ENCODE measurements at regions not wholly inside any gene's neighbourhood (a gene's known extent, or its start where the extent isn't known, plus 50 kb on each side); places are given as distances from the start of the nearest gene placed in this dataset.
"Not testable (repeated sequence)": the region's sequence is repeated elsewhere in the genome, so short reads cannot be mapped to it uniquely, and the experiment has no call there.

GRCh38 chr15:21735368-21735767, 142.2 kb downstream of the POTEB start:
- not testable (repeated sequence) for DNase-seq

DNA sequence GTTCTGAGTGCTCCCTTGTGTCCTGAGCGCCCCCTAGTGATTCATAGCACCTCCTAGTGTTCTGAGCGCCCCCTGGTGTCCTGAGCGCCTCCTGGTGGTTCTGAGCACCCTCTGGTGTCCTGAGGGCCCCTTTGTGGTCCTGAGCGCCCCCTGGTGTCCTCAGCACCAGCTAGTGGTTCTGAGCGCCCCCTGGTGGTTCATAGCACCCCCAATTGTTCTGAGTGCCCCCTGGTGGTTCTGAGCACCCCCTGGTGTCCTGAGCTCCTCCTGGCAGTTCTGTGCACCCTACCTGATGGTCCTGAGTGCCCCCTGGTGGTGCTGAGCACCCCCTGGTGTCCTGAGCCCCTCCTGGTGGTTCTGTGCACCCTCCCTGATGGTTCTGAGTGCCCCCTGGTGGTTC, 146.0 kb downstream of the POTEB start:
- not testable (repeated sequence) for DNase-seq, H3K4me3 ChIP-seq

More at GRCh38 chr15:21735368-21735767, 142.2 kb downstream of the POTEB start:
- H3K4me3 ChIP-seq; H3K36me3 ChIP-seq; H3K27me3 ChIP-seq (ENCODE audit: low read depth); H3K9me3 ChIP-seq (replicated peaks); H3K27ac ChIP-seq (replicated peaks); H3K4me1 ChIP-seq; intact Hi-C loops (cut with micrococcal nuclease): not testable (repeated sequence)

GRCh38 chr15:21730427-21731405, 146.8 kb downstream of the POTEB start:
- H3K27ac ChIP-seq (replicated peaks); H3K9me3 ChIP-seq (replicated peaks); DNase-seq; H3K27me3 ChIP-seq (ENCODE audit: low read depth); H3K4me3 ChIP-seq; H3K36me3 ChIP-seq; intact Hi-C loops (cut with micrococcal nuclease); H3K4me1 ChIP-seq: not testable (repeated sequence)

More for the DNA sequence above, 146.0 kb downstream of the POTEB start:
- H3K36me3 ChIP-seq; H3K4me1 ChIP-seq; H3K27ac ChIP-seq (replicated peaks); H3K27me3 ChIP-seq (ENCODE audit: low read depth); H3K9me3 ChIP-seq (replicated peaks); intact Hi-C loops (cut with micrococcal nuclease): not testable (repeated sequence)

DNA sequence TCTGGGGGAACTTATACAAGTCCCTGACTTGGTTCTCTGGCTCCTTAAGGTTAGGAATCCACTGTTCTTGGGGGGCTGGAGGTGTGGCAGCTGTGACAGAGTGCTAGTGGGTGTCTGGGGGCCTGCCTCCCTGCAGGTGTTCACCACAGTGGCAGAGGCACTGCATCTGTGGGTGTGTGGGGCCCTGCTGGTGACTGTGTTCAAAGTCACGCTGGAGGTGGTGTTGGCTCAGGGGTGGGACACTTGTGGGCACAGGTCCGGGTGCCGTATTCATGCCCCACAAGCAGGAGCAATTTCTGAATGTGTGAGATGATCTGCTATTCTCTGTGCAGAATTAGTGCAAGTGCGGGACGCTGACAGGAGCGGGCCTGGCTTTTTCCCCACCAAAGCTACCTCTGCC, 152.5 kb downstream of the POTEB start:
- H3K36me3 ChIP-seq; H3K4me3 ChIP-seq; H3K4me1 ChIP-seq; DNase-seq; H3K9me3 ChIP-seq (replicated peaks); intact Hi-C loops (cut with micrococcal nuclease); H3K27me3 ChIP-seq (ENCODE audit: low read depth); H3K27ac ChIP-seq (replicated peaks): not testable (repeated sequence)

DNA sequence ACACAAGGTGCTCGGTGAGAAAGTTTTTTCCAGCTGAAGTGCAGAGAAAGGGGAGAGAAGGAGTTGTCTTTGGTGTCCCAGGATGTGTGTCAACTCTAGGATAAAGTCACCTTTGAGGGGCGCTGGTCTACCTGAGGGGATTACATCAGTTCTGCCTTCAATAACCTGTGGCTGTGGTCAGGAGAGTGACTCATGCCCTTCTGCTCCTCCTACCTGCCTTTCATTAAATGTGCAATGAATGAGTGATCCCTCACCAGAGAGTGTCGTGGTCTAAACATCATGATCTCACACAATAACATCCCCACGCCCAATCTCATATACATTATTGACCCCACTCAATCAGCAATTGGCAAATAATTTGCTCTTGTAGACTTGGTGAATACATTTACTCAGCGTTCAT, 156.4 kb downstream of the POTEB start:
- H3K27me3 ChIP-seq (ENCODE audit: low read depth); H3K4me1 ChIP-seq; H3K9me3 ChIP-seq (replicated peaks); DNase-seq; intact Hi-C loops (cut with micrococcal nuclease); H3K4me3 ChIP-seq; H3K27ac ChIP-seq (replicated peaks); H3K36me3 ChIP-seq: not testable (repeated sequence)

DNA sequence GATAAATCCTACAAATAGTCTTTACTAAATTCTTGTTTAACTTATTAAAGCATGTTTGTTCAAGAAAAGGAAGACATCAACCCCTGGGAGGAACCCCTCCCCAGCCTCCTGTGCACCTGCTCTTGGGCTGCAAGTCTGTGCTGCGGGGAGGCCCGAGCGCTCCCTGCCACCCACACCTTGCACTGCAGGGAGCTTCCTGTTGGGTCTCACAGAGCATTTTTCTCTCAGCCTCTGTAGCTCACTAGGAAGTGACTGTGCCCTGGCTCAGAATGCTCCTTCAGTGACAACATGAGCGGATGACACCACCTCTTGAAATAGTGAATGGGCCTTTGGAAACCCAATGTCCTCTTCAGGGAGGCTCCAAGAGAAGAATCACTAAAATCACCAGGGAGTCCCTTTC, 158.8 kb downstream of the POTEB start:
- H3K9me3 ChIP-seq (replicated peaks); H3K27ac ChIP-seq (replicated peaks); H3K4me3 ChIP-seq; H3K27me3 ChIP-seq (ENCODE audit: low read depth); H3K36me3 ChIP-seq; intact Hi-C loops (cut with micrococcal nuclease); DNase-seq; H3K4me1 ChIP-seq: not testable (repeated sequence)

GRCh38 chr15:21718108-21718507, 159.4 kb downstream of the POTEB start:
- H3K4me3 ChIP-seq; intact Hi-C loops (cut with micrococcal nuclease); H3K27me3 ChIP-seq (ENCODE audit: low read depth); DNase-seq; H3K9me3 ChIP-seq (replicated peaks); H3K27ac ChIP-seq (replicated peaks); H3K36me3 ChIP-seq; H3K4me1 ChIP-seq: not testable (repeated sequence)

- intact Hi-C loops (cut with micrococcal nuclease); H3K27ac ChIP-seq (replicated peaks); H3K36me3 ChIP-seq; H3K9me3 ChIP-seq (replicated peaks); H3K27me3 ChIP-seq (ENCODE audit: low read depth); DNase-seq; H3K4me1 ChIP-seq; H3K4me3 ChIP-seq: not testable (repeated sequence)
These were observed 159.9 kb downstream of the POTEB start for GRCh38 chr15:21717661-21718060.

DNA sequence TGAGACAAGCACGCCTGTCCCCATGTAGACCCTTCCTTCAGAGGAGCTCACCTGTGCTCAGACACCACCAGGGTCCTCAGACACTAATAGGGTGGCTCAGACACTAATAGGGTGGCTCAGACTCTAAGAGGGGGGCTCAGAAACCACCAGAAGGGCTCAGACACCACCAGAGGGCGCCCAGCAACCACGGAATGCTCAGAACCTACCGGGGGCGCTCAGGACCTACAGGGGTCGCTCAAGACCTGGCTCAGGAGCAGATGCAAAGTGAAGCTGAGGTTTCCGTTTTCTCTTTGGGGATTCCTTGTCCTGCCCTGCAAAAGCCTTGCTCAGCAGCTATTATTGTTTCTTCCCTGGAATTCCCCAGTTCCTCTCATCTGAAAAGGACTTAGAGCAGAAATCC, 172.1 kb downstream of the POTEB start:
- intact Hi-C loops (cut with micrococcal nuclease); H3K27ac ChIP-seq (replicated peaks); H3K4me3 ChIP-seq; H3K36me3 ChIP-seq; H3K4me1 ChIP-seq; H3K9me3 ChIP-seq (replicated peaks); H3K27me3 ChIP-seq (ENCODE audit: low read depth); DNase-seq: not testable (repeated sequence)

DNA sequence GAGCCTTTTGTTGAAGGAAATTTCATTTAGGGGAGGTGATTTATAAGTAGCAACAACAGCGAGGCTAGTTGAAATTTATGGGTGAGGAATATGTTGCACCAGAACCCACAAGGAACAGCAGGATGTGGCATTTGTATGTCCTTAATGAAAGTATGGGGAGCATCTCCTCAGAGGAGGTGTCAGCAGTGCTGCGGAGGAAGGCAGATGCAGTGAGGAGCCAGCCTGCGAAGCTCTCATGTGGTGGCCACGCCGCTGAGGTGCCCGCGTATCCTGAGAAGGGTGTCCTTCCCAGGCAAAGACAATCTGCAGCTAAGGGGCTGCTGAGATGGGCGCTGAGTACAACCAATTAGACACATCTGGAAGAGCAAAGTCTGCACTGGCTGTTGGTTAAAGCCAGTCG, 178.9 kb downstream of the POTEB start:
- H3K36me3 ChIP-seq; H3K27ac ChIP-seq (replicated peaks); intact Hi-C loops (cut with micrococcal nuclease); H3K4me1 ChIP-seq; H3K27me3 ChIP-seq (ENCODE audit: low read depth); H3K4me3 ChIP-seq; H3K9me3 ChIP-seq (replicated peaks); DNase-seq: not testable (repeated sequence)

GRCh38 chr15:21695089-21695488, 182.4 kb downstream of the POTEB start:
- DNase-seq; H3K36me3 ChIP-seq; intact Hi-C loops (cut with micrococcal nuclease); H3K4me1 ChIP-seq; H3K9me3 ChIP-seq (replicated peaks); H3K4me3 ChIP-seq; H3K27ac ChIP-seq (replicated peaks); H3K27me3 ChIP-seq (ENCODE audit: low read depth): not testable (repeated sequence)

GRCh38 chr15:21692471-21693102, 184.9 kb downstream of the POTEB start:
- intact Hi-C loops (cut with micrococcal nuclease); H3K27me3 ChIP-seq (ENCODE audit: low read depth); H3K27ac ChIP-seq (replicated peaks); H3K4me3 ChIP-seq; DNase-seq; H3K36me3 ChIP-seq; H3K4me1 ChIP-seq; H3K9me3 ChIP-seq (replicated peaks): not testable (repeated sequence)

DNA sequence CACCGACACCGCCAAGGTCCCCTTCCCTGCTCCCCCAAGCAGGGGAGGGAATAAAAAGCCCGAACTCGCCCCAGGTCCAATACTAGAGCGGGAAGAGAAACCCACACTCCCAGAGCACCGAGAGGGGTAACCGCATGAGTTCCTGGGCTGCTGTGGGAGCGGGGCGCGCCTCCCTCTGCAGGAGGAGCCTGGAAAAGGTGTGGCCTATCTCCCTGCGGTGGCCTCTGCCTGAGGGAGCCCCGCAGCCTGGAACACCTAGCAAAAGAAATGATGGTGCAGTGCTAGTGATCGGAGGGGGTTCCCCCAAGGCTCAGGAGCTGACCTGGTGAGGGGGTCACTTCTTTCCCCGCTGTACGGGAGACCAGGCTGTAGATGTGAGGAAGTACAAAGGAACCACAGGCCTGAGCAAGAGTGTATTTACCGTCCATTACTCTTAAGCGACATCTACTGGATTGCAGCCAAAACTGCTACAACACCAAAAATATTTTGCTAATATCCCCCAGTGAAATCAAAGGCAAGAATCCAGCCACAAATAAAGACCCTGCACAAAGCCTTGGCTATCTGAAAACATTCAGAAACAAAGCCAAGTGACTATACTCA, 216.6 kb upstream of the POTEB3 start:
- H3K9me3 ChIP-seq (replicated peaks); intact Hi-C loops (cut with micrococcal nuclease); H3K27ac ChIP-seq (replicated peaks); H3K4me1 ChIP-seq; H3K27me3 ChIP-seq (ENCODE audit: low read depth); H3K36me3 ChIP-seq; H3K4me3 ChIP-seq; DNase-seq: not testable (repeated sequence)
